Progenitor cell of endocrine pancreas (in vitro differentiated cells): ENCODE measurements at regions not wholly inside any gene's neighbourhood (a gene's known extent, or its start where the extent isn't known, plus 50 kb on each side); places are given as distances from the start of the nearest gene placed in this dataset.

Source experiments
- DNase-seq: peaks from one replicate; pipeline ENCODE4 v3.0.0; 2021; ENCODE audit warnings: low spot score; ENCODE audit not compliant: unreplicated experiment
- H3K27ac Mint-ChIP-seq: 2 replicates; pipeline ENCODE4 v1.8.0; 2021; ENCODE audit warnings: mild to moderate bottlenecking, moderate library complexity, mixed read lengths
- H3K27me3 Mint-ChIP-seq: 2 replicates; pipeline ENCODE4 v1.8.0; 2021; ENCODE audit warnings: mixed read lengths
- H3K36me3 Mint-ChIP-seq: 2 replicates; pipeline ENCODE4 v1.8.0; 2022; ENCODE audit warnings: mixed read lengths; ENCODE audit not compliant: insufficient read depth
- H3K4me1 Mint-ChIP-seq: 2 replicates; pipeline ENCODE4 v1.8.0; 2021; ENCODE audit warnings: low read depth, mixed read lengths
- H3K4me3 Mint-ChIP-seq: 2 replicates; pipeline ENCODE4 v1.8.0; 2021; ENCODE audit warnings: low read depth, mild to moderate bottlenecking, moderate library complexity, mixed read lengths
- H3K9me3 Mint-ChIP-seq: 2 replicates; pipeline ENCODE4 v1.8.0; 2021; ENCODE audit warnings: low read depth, mixed read lengths
- CTCF ChIP-seq: fragments of 200-600 bp; sonication (generic); IDR thresholded peaks from one replicate; pipeline ENCODE4 v1.5.0; 2021; ENCODE audit warnings: antibody characterized with exemption, mild to moderate bottlenecking; ENCODE audit not compliant: unreplicated experiment

GRCh38 chr15:31247404-31247803 lies 79.2 kb upstream of the KLF13 start:
- Mint-ChIP-seq H3K4me1 (no peaks in the 10 kb centered on the region), H3K36me3 (no peaks in the 10 kb centered on the region), H3K27me3 (peaks cover 20% of the 10 kb centered on the region), H3K27ac (no peak overlapping the region), H3K9me3 (no peaks in the 10 kb centered on the region), H3K4me3 (no peak overlapping the region)
- no peak for DNase-seq
- no peak for TF ChIP-seq CTCF

GRCh38 chr15:31248263-31248662 lies 78.4 kb upstream of the KLF13 start:
- Mint-ChIP-seq H3K9me3 (no peaks in the 10 kb centered on the region), H3K4me3 (no peak overlapping the region), H3K27ac (no peak overlapping the region), H3K36me3 (no peaks in the 10 kb centered on the region), H3K27me3 (peaks cover 20% of the 10 kb centered on the region), H3K4me1 (no peaks in the 10 kb centered on the region)
- no peak for DNase-seq
- no peak for TF ChIP-seq CTCF

GRCh38 chr15:31248951-31249350 lies 77.7 kb upstream of the KLF13 start:
- no peak for DNase-seq
- TF ChIP-seq CTCF, result no peak
- Mint-ChIP-seq H3K36me3 (no peaks in the 10 kb centered on the region), H3K4me3 (no peak overlapping the region), H3K27me3 (peaks cover 20% of the 10 kb centered on the region), H3K27ac (no peak overlapping the region), H3K9me3 (no peaks in the 10 kb centered on the region), H3K4me1 (no peaks in the 10 kb centered on the region)

- Mint-ChIP-seq H3K4me1 (no peaks in the 10 kb centered on the region), H3K36me3 (no peaks in the 10 kb centered on the region), H3K9me3 (no peaks in the 10 kb centered on the region), H3K27ac (no peak overlapping the region), H3K27me3 (peaks cover 20% of the 10 kb centered on the region), H3K4me3 (no peak overlapping the region)
- no peak for TF ChIP-seq CTCF
- DNase-seq, result no peak
Observed at GRCh38 chr15:31250033-31250432, 76.6 kb upstream of the KLF13 start.

- Mint-ChIP-seq H3K27me3 (peaks cover 20% of the 10 kb centered on the region), H3K4me3 (no peak overlapping the region), H3K9me3 (no peaks in the 10 kb centered on the region), H3K27ac (no peak overlapping the region), H3K36me3 (no peaks in the 10 kb centered on the region), H3K4me1 (no peaks in the 10 kb centered on the region)
- DNase-seq, result no peak
- TF ChIP-seq CTCF, result no peak
Observed at GRCh38 chr15:31251165-31251564, 75.5 kb upstream of the KLF13 start.
